ENCODE measurements at regions not wholly inside any gene's neighbourhood (a gene's known extent, or its start where the extent isn't known, plus 50 kb on each side); places are given as distances from the start of the nearest gene placed in this dataset.

DNA sequence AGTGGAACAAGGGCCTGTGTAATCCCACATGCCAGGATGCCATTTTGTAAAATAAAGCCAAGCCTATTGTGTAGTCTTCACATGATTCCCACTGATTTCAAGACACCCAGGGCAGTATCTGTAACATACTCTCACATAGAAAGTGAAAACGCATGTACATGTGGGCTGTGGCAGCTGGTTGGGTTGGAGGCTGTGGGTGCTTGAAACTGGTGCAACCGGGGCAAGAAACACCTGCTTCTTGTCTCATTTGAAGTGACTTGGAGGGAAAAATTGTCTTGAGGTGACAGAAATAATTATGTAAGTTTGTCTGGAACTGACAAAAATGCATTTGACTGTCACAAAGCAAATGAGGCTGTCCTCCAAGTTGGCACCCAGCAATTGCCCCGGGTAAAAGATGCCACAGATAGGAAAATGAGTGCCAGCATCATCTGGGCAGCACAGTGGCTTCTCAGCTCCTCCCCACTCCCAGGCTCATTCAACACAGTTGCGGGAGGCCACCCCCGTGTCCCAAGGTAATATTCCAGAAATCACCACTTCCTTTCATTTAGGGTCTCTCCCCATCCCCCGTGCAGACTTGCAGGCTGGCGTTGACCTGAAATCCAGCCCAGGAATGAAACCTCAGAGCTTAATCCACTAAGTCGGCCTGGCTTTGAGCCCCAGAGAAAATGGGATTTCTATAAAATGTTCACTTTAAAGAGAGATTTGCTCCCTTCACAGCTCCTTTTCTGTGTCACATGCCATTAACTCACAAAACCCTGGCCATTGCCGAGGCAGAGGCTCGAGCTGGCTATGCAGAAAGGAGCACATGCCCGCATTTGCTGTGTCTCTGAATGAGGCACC lies 293.9 kb upstream of the PARD3B start:
- TF ChIP-seq, protein P1, sequence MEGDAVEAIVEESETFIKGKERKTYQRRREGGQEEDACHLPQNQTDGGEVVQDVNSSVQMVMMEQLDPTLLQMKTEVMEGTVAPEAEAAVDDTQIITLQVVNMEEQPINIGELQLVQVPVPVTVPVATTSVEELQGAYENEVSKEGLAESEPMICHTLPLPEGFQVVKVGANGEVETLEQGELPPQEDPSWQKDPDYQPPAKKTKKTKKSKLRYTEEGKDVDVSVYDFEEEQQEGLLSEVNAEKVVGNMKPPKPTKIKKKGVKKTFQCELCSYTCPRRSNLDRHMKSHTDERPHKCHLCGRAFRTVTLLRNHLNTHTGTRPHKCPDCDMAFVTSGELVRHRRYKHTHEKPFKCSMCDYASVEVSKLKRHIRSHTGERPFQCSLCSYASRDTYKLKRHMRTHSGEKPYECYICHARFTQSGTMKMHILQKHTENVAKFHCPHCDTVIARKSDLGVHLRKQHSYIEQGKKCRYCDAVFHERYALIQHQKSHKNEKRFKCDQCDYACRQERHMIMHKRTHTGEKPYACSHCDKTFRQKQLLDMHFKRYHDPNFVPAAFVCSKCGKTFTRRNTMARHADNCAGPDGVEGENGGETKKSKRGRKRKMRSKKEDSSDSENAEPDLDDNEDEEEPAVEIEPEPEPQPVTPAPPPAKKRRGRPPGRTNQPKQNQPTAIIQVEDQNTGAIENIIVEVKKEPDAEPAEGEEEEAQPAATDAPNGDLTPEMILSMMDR (IDR thresholded peaks at IDR 0.05 in 4 of 5, conservative IDR thresholded peaks at IDR 0.05 in 1 of 5) = no peak
- no peak for TF ChIP-seq POLR2A (IDR thresholded peaks at IDR 0.05)
